8988T (cell line): ENCODE measurements at regions not wholly inside any gene's neighbourhood (a gene's known extent, or its start where the extent isn't known, plus 50 kb on each side); places are given as distances from the start of the nearest gene placed in this dataset.

Experiments
- DNase-seq: peaks from one replicate; pipeline ENCODE4 v3.0.0; 2011

- no peak for DNase-seq
Observed at GRCh38 chr9:12934545-12935272, 159.9 kb downstream of the LURAP1L start.

- DNase-seq = no peak
Observed at GRCh38 chr9:12935714-12936113, 160.9 kb downstream of the LURAP1L start.

GRCh38 chr9:12954441-12954840, 179.6 kb downstream of the LURAP1L start:
- DNase-seq = no peak

- DNase-seq = no peak
Observed at GRCh38 chr9:12955510-12956163, 180.8 kb downstream of the LURAP1L start.

GRCh38 chr9:12956261-12956660, 181.4 kb downstream of the LURAP1L start:
- no peak for DNase-seq

- no peak for DNase-seq
Observed at GRCh38 chr9:12956805-12957204, 182.0 kb downstream of the LURAP1L start.

GRCh38 chr9:12958279-12958678, 183.5 kb downstream of the LURAP1L start:
- no peak for DNase-seq

GRCh38 chr9:12958708-12959107, 183.9 kb downstream of the LURAP1L start:
- DNase-seq = no peak

- DNase-seq = no peak
Observed at GRCh38 chr9:12961276-12961809, 186.5 kb downstream of the LURAP1L start.

- no peak for DNase-seq
Observed at GRCh38 chr9:12963537-12963936, 188.7 kb downstream of the LURAP1L start.

GRCh38 chr9:12964271-12964670, 189.5 kb downstream of the LURAP1L start:
- no peak for DNase-seq

- DNase-seq = no peak
Observed at GRCh38 chr9:12965303-12965702, 190.5 kb downstream of the LURAP1L start.

GRCh38 chr9:12968093-12968492, 193.3 kb downstream of the LURAP1L start:
- DNase-seq = no peak

GRCh38 chr9:12972608-12973589, 198.1 kb downstream of the LURAP1L start:
- DNase-seq = no peak

- DNase-seq = no peak
Observed at GRCh38 chr9:12973710-12974109, 198.9 kb downstream of the LURAP1L start.

- no peak for DNase-seq
Observed at GRCh38 chr9:12974671-12975070, 199.9 kb downstream of the LURAP1L start.

- no peak for DNase-seq
Observed at GRCh38 chr9:12975496-12975895, 200.7 kb downstream of the LURAP1L start.

- DNase-seq = no peak
Observed at GRCh38 chr9:12980085-12980851, 205.4 kb downstream of the LURAP1L start.

- no peak for DNase-seq
Observed at GRCh38 chr9:12988258-12988657, 213.4 kb downstream of the LURAP1L start.

GRCh38 chr9:12989669-12990068, 214.8 kb downstream of the LURAP1L start:
- DNase-seq = no peak

- DNase-seq = no peak
Observed at GRCh38 chr9:12993466-12993865, 218.6 kb downstream of the LURAP1L start.

GRCh38 chr9:12997009-12997408, 222.2 kb downstream of the LURAP1L start:
- DNase-seq = no peak
